Adipocyte (in vitro differentiated cells): ENCODE measurements at regions not wholly inside any gene's neighbourhood (a gene's known extent, or its start where the extent isn't known, plus 50 kb on each side); places are given as distances from the start of the nearest gene placed in this dataset.
"Not testable (repeated sequence)": the region's sequence is repeated elsewhere in the genome, so short reads cannot be mapped to it uniquely, and the experiment has no call there.

Experiments used
- DNase-seq: peaks from one replicate; pipeline ENCODE4 v3.0.0-alpha.2; 2015; ENCODE audit warnings: low read depth
- H3K27me3 ChIP-seq: replicated peaks from 2 replicates; pipeline ENCODE4 v1.7.0; 2013; ENCODE audit warnings: mild to moderate bottlenecking, low read length, moderate library complexity; ENCODE audit not compliant: control insufficient read depth, insufficient read depth
- H3K36me3 ChIP-seq: 2 replicates; pipeline ENCODE4 v1.7.0; 2013; ENCODE audit warnings: low read length, mild to moderate bottlenecking, moderate library complexity; ENCODE audit not compliant: control insufficient read depth, insufficient read depth, severe bottlenecking
- H3K4me1 ChIP-seq: 2 replicates; pipeline ENCODE4 v1.7.0; 2013; ENCODE audit warnings: mild to moderate bottlenecking, low read length, moderate library complexity; ENCODE audit not compliant: control insufficient read depth, insufficient read depth
- H3K4me3 ChIP-seq: 2 replicates; pipeline ENCODE4 v1.7.0; 2013; ENCODE audit warnings: mild to moderate bottlenecking, low read length, moderate library complexity
- H3K9ac ChIP-seq: 2 replicates; pipeline ENCODE4 v1.7.0; 2013; ENCODE audit warnings: mild to moderate bottlenecking, low read length, moderate library complexity
- H3K9me3 ChIP-seq: 2 replicates; pipeline ENCODE4 v1.7.0; 2013; ENCODE audit warnings: mild to moderate bottlenecking, low read length, moderate library complexity; ENCODE audit not compliant: control insufficient read depth

- not testable (repeated sequence) for H3K4me3 ChIP-seq, H3K4me1 ChIP-seq, H3K27me3 ChIP-seq, H3K36me3 ChIP-seq, DNase-seq, H3K9ac ChIP-seq, H3K9me3 ChIP-seq
Measured at GRCh38 chr16:13850173-13850572, 69.8 kb upstream of the ERCC4 start.

- no peak for DNase-seq
- peaks cover 7% of the 10 kb centered on the region for H3K27me3 ChIP-seq
- H3K9ac ChIP-seq, result no peak overlapping the region
- no peak overlapping the region for H3K4me3 ChIP-seq
- H3K4me1 ChIP-seq, result no peaks in the 10 kb centered on the region
- no peaks in the 10 kb centered on the region for H3K36me3 ChIP-seq
- H3K9me3 ChIP-seq, result no peaks in the 10 kb centered on the region
Measured at GRCh38 chr16:13852827-13853226, 67.1 kb upstream of the ERCC4 start.

- no peaks in the 10 kb centered on the region for H3K9me3 ChIP-seq
- DNase-seq, result no peak
- no peaks in the 10 kb centered on the region for H3K36me3 ChIP-seq
- peaks cover 20% of the 10 kb centered on the region for H3K27me3 ChIP-seq
- H3K9ac ChIP-seq, result no peak overlapping the region
- no peaks in the 10 kb centered on the region for H3K4me1 ChIP-seq
- no peak overlapping the region for H3K4me3 ChIP-seq
Measured at GRCh38 chr16:13856398-13856797, 63.6 kb upstream of the ERCC4 start.

- Histone ChIP-seq H3K36me3 (no peaks in the 10 kb centered on the region), H3K4me1 (no peaks in the 10 kb centered on the region), H3K9me3 (no peaks in the 10 kb centered on the region), H3K9ac (no peak overlapping the region), H3K27me3 (peaks cover 20% of the 10 kb centered on the region), H3K4me3 (no peak overlapping the region)
- no peak for DNase-seq
Measured at GRCh38 chr16:13856811-13857511, 63.0 kb upstream of the ERCC4 start.

GRCh38 chr16:13858873-13859580, 60.9 kb upstream of the ERCC4 start:
- no peak for DNase-seq
- no peak overlapping the region for H3K9ac ChIP-seq
- H3K4me1 ChIP-seq, result no peaks in the 10 kb centered on the region
- H3K36me3 ChIP-seq, result no peaks in the 10 kb centered on the region
- H3K27me3 ChIP-seq, result peaks cover 23% of the 10 kb centered on the region
- peaks cover 7% of the 10 kb centered on the region for H3K9me3 ChIP-seq
- no peak overlapping the region for H3K4me3 ChIP-seq

- peaks cover 13% of the 10 kb centered on the region for H3K27me3 ChIP-seq
- no peaks in the 10 kb centered on the region for H3K4me1 ChIP-seq
- H3K9ac ChIP-seq, result no peak overlapping the region
- no peak overlapping the region for H3K4me3 ChIP-seq
- no peaks in the 10 kb centered on the region for H3K36me3 ChIP-seq
- DNase-seq, result no peak
- peaks cover 7% of the 10 kb centered on the region for H3K9me3 ChIP-seq
Measured at GRCh38 chr16:13863075-13863765, 56.7 kb upstream of the ERCC4 start.

GRCh38 chr16:13864689-13865088, 55.3 kb upstream of the ERCC4 start:
- no peak overlapping the region for H3K9ac ChIP-seq
- H3K9me3 ChIP-seq, result peaks cover 7% of the 10 kb centered on the region
- DNase-seq, result no peak
- H3K27me3 ChIP-seq, result peaks cover 7% of the 10 kb centered on the region
- no peaks in the 10 kb centered on the region for H3K4me1 ChIP-seq
- no peak overlapping the region for H3K4me3 ChIP-seq
- no peaks in the 10 kb centered on the region for H3K36me3 ChIP-seq

GRCh38 chr16:13866073-13866472, 53.9 kb upstream of the ERCC4 start:
- peak; percentile 78 for DNase-seq
- Histone ChIP-seq H3K9ac (peak overlapping the region; percentile 18), H3K36me3 (no peaks in the 10 kb centered on the region)

More at GRCh38 chr16:13866073-13866472, 53.9 kb upstream of the ERCC4 start:
- Histone ChIP-seq H3K4me3 (no peak overlapping the region), H3K27me3 (peaks cover 3% of the 10 kb centered on the region), H3K9me3 (peaks cover 7% of the 10 kb centered on the region), H3K4me1 (no peaks in the 10 kb centered on the region)
